ENCODE measurements at regions not wholly inside any gene's neighbourhood (a gene's known extent, or its start where the extent isn't known, plus 50 kb on each side); places are given as distances from the start of the nearest gene placed in this dataset.

DNA sequence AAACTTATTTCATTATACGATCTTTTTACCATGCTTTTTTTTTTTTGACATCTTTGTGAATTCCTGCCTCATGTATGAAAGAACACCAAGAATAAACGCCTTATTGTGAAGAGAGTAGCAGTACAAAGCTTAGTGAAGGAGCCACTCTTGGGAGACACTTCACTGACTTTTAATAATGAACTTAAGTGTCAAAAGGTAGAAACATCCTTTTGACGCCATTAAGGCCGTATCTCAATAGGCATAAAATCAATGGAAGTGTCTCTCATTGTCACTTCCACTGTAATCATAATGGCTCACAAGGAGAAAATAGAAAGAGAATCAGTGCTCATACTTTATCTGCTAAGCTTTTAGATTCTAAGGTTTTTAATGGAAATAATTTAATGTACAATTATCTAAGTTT, 657.8 kb downstream of the DIPK2A start:
- TF ChIP-seq, protein P1, sequence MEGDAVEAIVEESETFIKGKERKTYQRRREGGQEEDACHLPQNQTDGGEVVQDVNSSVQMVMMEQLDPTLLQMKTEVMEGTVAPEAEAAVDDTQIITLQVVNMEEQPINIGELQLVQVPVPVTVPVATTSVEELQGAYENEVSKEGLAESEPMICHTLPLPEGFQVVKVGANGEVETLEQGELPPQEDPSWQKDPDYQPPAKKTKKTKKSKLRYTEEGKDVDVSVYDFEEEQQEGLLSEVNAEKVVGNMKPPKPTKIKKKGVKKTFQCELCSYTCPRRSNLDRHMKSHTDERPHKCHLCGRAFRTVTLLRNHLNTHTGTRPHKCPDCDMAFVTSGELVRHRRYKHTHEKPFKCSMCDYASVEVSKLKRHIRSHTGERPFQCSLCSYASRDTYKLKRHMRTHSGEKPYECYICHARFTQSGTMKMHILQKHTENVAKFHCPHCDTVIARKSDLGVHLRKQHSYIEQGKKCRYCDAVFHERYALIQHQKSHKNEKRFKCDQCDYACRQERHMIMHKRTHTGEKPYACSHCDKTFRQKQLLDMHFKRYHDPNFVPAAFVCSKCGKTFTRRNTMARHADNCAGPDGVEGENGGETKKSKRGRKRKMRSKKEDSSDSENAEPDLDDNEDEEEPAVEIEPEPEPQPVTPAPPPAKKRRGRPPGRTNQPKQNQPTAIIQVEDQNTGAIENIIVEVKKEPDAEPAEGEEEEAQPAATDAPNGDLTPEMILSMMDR (IDR thresholded peaks at IDR 0.05; ENCODE audit: low read depth, low read length, poor library complexity, severe bottlenecking) = no peak
- no peak for TF ChIP-seq EZH2phosphoT487 (IDR thresholded peaks at IDR 0.05; ENCODE audit: borderline replicate concordance, low read length)

Data from DOHH2 (cell line).